ENCODE measurements at regions not wholly inside any gene's neighbourhood (a gene's known extent, or its start where the extent isn't known, plus 50 kb on each side); places are given as distances from the start of the nearest gene placed in this dataset.
"Not testable (repeated sequence)": the region's sequence is repeated elsewhere in the genome, so short reads cannot be mapped to it uniquely, and the experiment has no call there.

DNA sequence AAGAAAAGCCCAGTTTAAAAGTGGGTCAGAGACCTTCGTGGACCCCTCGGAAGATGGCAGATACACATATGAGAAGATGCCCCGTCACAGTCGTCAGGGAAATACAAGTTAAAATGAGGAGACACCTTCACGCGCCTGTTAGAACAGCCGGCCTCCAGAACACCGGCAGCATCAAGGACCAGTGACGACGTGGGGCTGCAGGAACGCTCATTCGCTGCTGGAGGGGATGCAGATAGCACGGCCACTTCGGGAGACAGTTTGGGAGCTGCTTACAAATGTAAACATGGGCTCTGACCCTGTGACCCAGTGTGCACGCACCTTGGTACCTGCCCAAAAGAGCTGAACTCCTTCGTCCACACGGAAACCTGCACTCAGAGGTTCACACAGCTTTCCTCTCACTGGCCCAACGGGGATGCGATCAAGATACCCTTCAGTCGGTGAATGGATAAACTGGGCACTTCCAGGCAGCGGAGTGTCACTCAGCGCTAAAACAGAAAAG, 83.7 kb upstream of the CTDP1 start:
- no peak for DNase-seq (ENCODE audit: low spot score)

DNA sequence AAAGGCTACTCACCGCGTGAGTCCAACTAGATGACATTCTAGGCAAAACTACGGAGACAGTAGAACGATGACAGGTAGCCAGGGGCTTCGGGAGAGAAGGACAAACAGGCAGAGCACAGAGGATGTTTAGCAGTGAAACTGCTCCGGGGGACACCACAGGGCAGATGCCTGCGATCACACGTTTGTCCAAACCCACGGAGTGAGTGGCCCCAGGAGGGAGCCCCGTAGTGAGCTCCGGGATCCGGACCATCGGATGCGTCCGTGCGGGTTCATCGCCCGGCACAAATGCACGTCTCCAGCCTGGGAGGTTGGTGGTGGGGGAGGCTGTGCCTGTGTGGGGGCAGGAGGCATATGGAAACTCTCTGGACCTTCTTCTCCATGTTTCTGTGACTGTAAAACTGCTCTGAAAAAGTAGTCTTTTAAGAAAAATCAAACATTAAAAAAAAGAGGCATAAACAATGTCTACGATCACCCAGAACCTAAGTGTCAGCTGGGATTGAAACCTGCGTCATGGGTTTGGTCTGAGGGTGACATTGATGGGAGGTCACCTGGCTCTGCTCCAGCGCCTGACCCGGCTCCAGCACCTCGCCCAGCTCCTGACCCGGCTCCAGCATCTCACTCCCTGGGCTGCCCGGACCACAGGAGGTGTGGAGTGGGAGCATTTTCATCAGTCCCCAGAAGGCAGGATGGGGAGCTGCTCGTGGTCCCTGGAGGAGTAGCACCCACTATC, 83.0 kb upstream of the CTDP1 start:
- no peak for DNase-seq (ENCODE audit: low spot score)

DNA sequence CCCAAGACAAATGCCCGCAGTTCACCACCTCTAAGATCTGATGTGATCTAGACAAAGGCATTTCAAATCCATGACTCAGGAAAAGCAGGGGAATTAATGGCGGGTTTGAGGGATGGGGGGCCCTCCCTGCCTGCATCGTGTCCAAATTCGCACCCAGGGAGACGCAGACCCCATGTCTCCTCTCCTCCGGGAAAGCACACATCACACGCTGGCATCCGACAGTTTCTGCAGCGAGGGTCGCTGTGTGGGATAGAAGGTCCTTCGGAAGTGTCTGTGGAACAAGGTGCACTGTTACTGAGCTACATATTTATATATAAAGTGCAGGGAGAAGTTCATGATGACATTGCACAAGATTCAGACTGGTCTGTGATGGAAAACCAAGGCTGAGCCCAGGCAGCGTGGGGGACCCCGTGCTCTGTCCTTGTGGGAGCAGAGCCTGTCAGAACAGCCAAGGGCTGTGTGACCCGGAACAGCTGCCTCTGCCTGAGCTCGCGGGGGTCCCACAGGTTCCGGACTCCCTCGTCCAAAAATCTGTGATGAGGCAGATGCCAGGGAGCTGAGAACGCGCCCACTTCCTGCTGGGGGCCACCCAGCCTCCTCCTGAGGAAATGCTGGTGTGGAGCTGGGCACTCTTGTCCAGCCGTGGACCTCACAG, 82.3 kb upstream of the CTDP1 start:
- DNase-seq (ENCODE audit: low spot score): no peak

DNA sequence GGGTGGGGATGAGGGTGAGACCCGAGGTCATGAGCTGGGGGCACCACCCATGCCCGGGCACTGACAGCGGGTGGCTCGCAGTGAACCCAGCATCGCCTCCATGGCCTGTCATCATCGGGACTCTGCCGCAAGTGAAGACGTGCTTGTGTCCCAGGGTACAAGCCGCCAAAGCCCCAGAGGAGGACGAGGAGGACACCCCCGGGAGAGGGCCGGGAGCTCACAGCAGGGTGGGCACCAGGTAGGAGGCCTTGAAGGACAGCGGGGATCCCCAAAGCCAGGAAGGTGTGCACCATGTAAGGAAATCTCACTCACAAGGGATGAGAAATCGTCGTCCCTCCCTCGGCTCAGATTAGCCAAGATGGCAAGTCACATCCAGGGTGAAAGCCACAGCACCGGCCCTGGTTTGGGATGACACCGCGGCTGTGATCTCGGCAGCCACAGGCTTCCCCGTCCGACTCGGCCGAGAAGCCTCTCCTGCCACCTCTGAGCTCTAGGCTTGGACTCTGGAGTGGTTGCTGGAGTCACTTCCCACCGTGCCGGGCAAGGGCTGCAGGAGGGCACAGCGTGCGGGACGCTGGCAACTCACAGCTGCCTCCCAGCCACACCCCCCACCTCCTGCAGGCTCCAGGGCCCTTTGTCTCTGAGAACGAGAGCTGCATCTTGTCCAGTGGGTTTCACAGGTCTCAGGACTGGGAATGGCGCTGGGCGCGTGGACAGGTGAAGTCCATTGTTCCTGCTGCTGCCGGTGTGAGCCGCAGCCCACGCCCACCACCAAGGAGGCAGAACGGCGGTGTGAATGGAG, 81.6 kb upstream of the CTDP1 start:
- no peak for DNase-seq (ENCODE audit: low spot score)

DNA sequence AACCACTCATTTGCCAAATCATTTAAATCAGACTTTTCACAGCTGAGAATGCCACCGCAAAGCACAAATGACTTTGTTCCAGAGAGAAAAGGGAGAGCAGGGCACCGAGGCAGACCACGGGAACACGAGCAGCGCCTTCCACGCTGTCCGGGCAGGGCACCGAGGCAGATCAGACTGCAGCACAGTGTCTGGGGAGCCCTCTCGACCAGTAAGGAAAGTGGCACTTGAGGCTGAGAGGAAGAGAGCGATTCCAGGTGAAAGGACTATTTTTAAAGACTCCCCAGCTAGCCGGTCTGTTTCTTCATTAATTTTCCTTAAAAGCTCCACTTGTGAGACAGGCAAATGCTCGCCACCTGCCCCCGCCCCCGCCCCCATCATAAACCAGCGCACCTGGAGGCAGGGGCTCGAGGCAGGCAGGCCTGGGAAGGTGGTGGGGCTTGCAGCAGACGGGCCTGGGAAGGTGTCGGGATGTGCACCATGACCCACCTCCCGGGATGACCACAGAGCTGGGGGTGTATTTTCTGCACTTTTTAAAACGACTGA, 80.9 kb upstream of the CTDP1 start:
- no peak for DNase-seq (ENCODE audit: low spot score)

DNA sequence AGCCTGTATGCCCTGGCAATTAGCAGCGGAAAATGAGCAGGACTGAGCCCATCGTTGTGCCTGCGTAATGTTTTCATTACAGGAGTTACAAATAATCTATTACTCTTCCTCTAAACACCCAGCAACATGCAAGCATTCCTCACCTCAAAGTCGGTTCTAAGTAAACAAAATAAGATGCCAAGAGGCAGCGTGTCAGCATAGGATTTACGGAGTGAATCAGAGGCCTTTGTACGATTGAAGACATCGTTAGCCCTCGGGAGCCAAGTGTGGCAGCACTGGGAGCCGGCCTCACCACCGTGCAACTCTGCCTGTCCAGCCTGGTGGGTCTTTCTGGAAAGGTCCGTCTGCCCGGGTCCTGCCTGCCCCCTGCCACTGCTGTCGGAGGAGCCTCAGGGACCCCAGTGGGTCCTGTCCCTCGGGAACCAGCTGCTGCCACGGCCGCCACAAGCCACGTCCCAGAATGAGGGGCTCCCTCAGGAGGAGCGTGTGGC, 80.1 kb upstream of the CTDP1 start:
- DNase-seq (ENCODE audit: low spot score): no peak

DNA sequence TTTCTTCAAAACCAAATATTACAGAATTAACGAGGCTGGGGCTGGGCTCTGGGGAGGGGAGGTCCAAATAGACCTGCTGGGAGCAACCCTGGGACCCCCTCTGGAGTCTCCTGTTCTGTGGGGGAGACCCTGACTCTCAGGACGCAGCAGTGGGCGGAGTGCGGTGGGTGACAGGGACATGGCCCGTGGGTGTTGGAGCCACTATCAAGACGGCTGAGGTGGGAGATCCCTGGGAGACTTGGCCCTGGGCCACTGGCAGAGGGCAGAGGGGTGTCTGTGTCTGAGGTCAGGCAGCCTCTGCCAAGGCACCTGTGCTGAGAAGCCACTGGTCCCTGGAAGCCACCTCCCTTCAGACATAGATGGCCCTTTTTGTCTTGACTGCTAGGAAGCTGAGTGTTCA, 79.5 kb upstream of the CTDP1 start:
- no peak for DNase-seq (ENCODE audit: low spot score)

DNA sequence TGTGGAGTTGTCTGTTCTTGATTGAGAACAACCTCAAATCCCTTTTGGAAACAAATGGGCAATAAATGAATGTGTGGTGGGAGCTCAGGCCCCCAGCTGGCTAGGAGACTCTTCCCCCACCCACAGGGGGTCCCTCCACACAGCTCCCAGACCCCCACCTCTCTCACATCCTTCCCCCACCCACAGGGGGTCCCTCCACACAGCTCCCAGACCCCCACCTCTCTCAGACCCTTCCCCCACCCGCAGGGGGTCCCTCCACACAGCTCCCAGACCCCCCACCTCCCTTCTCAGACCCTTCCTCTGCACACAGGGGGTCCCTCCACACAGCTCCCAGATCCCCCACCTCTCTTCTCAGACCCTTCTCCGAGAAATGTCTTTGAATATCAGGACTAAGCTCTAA, 79.0 kb upstream of the CTDP1 start:
- no peak for DNase-seq (ENCODE audit: low spot score)

DNA sequence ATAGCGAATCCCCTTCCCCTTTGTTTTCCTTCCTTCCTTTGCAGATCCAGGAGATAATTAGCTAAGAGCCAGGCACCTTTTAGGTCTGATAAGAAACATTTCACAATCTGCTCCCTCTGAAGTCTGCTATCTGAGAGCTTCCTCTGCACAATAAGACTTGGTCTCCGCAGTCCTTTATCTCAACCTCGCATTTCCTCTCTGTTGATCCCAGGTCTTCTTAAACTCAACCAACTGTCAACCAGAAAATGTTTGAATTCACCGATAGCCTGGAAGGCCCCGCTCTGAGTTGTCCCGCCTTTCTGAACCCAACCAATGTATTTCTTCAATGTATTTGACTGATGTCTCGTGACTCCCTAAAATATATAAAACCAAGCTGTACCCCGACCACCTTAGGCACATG, 78.4 kb upstream of the CTDP1 start:
- no peak for DNase-seq (ENCODE audit: low spot score)

DNA sequence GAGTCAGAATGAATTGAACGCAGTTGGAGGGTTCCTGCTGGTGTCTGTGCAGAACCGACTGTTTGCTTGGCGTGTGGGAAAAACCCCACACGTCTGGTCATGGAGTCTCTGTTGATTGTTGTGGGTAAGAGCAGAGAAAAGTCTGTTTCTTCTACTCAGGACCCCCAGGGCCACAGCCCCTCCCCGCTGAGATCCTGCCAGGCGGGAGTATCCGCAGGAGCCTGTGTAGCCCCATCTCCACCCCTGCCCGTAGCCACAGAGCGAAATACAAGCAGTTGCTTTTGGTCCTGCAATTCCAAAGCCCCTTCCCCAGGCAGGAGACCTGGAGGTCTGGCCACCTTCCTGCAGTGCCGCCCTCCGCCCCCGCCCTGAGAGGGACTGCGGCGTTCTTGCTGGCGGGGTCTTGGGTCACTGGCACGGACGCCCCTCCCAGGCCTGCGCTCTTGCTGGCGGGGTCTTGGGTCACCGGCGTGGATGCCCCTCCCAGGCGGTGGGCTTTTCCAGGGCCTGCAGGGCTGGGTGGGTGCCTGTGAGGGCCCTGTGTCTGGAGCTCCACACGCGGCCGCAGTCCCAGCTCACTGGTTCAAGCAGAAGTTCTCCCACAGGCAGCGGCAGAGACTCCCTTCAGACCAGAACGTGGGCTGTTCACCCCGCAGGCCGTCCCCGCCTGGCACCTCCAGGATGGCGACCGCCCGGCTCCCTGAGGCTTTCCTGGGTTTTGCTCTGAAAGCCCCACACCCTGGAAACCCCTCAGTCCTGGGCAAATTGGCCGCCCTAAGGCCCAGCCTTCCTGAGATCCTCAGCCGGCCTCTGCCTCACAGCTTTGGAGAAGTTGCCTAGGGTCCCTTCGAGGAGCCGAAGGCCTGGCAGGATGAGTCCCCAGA, 76.0 kb upstream of the CTDP1 start:
- no peak for DNase-seq (ENCODE audit: low spot score)

DNA sequence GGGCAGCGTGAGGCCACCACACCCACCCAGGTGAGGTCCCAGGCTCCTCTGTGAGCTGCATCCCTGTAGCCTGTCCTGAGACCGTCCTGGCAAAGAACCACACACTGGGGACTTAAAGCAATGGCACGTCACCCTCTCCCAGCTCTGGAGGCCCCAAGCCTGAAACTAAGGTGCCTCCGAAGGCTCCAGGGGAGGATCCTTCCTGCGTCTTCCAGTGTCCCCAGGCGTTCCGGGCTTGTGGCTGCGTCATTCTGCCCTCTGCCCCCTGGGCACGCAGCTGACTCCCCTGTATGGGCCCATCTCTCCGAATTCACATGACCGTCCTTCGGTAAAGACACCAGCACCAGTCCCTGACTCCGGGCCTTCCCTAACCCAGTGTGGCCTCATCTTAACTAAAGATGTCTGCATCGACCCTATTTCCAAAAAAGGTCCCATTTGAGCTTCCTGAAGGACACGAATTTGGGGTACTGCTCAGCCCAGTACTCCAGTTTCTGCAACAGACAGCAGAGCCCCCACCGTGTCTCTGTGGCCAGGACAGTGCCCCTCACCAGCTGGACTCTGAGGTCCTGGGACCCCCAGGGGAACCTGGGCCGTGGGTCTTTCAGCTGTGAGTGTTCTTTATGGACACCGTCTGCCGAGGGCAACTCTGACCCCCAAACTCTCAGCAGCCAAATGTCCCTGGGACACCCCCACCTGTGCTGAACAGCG, 75.2 kb upstream of the CTDP1 start:
- DNase-seq (ENCODE audit: low spot score): no peak

DNA sequence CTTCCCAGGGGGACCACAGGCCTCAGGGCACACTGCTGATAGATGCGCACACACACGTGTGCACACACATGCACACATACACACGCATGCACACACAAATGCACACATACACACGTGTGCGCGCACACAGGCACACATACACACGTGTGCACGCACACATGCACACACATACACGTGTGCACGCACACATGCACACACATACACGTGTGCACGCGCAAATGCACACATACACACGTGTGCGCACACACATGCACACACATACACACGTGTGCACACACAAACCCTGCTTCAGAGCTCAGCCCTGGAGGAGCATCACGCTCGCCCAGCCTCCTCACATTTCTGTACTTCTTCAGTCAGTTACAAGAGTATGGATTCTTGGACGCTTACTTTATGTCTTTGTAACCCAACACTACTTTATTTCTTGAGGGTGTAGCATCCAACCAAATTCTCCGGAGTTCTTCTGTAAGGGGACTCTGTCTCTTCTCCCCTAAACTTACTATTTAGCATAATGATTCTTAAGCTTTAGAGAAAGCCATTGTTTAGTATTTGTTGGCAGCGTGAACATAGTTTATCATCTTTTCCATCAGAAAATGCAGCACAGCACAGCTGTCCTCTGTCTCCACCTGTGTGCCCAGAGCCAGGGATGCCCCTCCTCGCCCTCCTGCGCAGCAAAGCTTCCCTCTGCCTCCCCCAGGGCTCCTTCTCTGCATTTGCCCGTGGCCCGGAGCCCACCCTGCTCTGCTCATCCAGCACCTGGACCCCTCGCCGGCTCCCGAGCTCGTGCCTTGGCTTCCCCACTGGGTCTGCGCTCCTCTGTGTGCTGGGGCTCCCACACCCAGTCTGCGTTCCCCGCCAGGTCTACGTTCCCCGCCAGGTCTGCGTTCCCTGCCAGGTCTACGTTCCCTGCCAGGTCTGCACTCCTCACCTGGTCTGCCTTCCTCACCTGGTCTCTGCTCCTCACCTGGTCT, 74.4 kb upstream of the CTDP1 start:
- DNase-seq (ENCODE audit: low spot score): no peak

DNA sequence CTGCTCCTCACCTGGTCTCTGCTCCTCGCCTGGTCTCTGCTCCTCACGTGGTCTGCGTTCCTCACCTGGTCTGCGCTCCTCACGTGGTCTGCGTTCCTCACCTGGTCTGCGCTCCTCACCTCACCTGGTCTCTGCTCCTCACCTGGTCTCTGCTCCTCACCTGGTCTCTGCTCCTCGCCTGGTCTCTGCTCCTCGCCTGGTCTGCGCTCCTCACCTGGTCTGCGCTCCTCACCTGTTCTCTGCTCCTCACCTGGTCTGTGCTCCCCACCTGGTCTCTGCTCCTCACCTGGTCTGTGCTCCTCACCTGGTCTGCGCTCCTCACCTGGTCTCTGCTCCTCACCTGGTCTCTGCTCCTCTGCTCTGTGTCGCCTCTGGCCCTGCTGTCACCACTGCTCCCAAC, 73.5 kb upstream of the CTDP1 start:
- not testable (repeated sequence) for DNase-seq (ENCODE audit: low spot score)

DNA sequence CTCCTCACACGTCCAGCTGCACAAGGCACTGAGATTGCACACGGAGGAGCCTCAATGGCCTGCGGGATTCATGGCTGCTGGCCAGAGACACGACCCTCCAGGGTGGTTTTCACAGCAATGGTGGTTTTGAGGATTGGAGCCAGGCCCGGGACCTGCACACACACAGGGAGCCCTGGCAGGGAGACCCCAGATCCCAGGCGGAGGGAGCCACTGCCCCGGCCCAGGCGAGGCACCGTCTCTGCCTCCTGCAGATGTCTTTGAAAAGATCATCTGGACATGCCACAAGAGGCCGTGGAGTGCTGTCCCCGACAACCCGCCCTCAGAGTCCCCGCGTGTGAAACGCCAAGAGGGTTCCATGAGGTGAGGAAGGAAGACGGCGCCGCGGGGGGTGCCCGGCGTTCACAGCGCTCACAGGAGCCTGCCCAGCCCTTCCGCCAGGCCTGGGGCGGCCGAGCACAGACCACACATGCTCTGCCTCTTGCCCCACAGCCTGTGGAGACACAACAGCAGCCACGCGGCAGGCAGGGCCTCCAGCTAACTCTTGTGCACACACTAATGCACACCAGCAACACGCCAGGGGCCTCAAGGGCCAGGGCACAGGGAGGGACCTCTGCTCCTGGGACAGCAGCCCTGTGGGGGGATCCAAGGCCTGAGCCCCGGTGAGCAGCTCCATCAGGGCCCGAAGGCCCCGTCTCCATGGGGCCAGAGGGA, 72.8 kb upstream of the CTDP1 start:
- no peak for DNase-seq (ENCODE audit: low spot score)

DNA sequence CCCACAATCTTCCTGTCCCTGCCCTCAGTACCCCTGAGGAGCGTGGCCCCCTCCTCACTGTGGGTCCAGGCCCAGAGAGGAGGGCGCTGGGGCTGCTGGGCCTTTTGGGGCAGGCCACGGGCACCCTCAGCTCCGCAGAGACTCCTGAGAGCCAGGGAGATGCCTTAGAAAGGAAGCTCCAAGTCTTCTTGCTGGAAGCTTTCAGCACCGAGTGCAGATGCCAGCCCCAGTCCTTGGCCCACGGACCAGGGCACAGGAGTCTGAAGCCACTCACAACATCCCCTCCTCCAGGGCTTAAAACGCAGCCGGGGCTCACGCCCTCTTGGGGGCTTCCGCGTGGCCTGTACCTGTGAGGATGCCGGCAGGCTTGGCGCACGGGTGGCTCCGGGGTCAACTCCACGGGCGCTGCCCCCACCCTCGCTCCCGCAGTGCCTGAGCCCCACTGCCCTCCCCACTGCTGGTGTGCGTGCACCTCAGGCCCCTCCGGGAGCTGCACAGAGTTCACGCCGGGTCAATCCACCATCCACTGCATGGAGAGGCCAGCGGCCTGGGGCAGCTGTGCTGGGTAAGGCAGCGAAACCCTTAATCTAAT, 72.1 kb upstream of the CTDP1 start:
- DNase-seq (ENCODE audit: low spot score): no peak

DNA sequence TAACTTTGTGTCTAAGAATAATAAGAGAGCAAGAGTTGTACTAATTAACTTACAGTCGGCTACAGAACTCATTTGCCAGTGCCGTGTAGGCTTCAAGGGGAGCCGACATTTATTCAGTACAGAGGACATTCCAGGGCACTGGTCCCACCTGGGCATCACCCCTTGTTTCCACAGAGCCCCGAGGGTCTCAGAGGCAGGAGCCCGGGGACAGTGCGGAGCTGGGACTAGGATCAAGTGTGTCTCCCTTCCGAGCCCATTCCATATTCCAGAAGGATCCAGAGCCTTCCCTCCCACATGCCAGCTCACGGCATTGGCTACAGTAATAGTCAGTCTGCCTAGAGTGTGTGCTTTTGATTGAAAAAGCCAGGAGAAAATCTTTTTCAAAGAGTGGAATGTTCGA, 71.5 kb upstream of the CTDP1 start:
- no peak for DNase-seq (ENCODE audit: low spot score)

DNA sequence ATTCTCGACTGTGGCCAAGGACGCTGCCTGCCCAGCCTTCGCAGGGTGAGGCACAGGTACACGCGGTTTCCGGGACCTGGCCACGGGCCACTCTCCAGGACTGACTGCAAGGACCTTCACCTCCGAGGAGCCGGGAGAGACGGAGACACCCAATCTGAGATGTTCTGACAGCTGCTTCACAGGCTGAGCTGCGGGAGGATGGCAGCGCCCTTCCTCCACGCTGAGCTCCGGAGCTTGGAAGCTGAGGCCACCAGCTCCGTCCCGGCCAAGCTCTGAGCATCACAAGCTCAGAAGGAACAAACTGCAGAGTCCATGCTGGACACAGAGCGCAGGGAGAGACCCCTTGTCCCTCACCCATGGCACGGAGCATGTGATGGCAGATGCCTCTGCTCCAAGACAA, 71.1 kb upstream of the CTDP1 start:
- no peak for DNase-seq (ENCODE audit: low spot score)

DNA sequence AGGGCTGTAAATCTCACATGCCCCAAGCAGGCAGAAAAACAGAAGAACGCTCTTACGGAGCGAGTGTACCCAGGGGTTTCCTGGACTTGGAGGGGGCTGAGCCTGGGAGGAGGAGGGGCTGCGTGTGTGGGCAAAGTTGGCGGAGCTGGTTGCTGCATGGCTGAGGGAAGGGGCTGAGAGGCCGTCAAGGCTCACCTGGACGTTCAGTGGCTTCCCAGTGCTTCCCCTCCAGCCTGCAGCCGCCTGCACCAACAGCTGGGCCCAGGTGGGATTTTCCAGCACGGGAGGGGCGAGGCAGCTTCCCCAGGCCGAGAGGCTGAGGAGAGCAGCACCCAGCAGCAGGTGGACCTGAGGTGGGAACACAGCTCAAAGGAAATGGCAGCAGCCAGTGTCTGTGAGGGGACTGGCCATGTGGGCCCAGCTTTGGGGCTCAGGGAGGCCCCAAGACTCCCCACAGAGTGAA, 70.6 kb upstream of the CTDP1 start:
- no peak for DNase-seq (ENCODE audit: low spot score)

Data from mucosa of gallbladder (tissue), 1 donor.